Progenitor cell of endocrine pancreas (in vitro differentiated cells): ENCODE measurements at regions not wholly inside any gene's neighbourhood (a gene's known extent, or its start where the extent isn't known, plus 50 kb on each side); places are given as distances from the start of the nearest gene placed in this dataset.

Experiments
- DNase-seq: peaks from one replicate; pipeline ENCODE4 v3.0.0; 2021; ENCODE audit warnings: low spot score; ENCODE audit not compliant: unreplicated experiment
- H3K27ac Mint-ChIP-seq: 2 replicates; pipeline ENCODE4 v1.8.0; 2021; ENCODE audit warnings: mild to moderate bottlenecking, moderate library complexity, mixed read lengths
- H3K27me3 Mint-ChIP-seq: 2 replicates; pipeline ENCODE4 v1.8.0; 2021; ENCODE audit warnings: mixed read lengths
- H3K36me3 Mint-ChIP-seq: 2 replicates; pipeline ENCODE4 v1.8.0; 2022; ENCODE audit warnings: mixed read lengths; ENCODE audit not compliant: insufficient read depth
- H3K4me1 Mint-ChIP-seq: 2 replicates; pipeline ENCODE4 v1.8.0; 2021; ENCODE audit warnings: low read depth, mixed read lengths
- H3K4me3 Mint-ChIP-seq: 2 replicates; pipeline ENCODE4 v1.8.0; 2021; ENCODE audit warnings: low read depth, mild to moderate bottlenecking, moderate library complexity, mixed read lengths
- H3K9me3 Mint-ChIP-seq: 2 replicates; pipeline ENCODE4 v1.8.0; 2021; ENCODE audit warnings: low read depth, mixed read lengths
- TF ChIP-seq, protein P1 (sequence below): fragments of 200-600 bp; sonication (generic); IDR thresholded peaks from one replicate; pipeline ENCODE4 v1.5.0; 2021; ENCODE audit warnings: antibody characterized with exemption, mild to moderate bottlenecking; ENCODE audit not compliant: unreplicated experiment

DNA sequence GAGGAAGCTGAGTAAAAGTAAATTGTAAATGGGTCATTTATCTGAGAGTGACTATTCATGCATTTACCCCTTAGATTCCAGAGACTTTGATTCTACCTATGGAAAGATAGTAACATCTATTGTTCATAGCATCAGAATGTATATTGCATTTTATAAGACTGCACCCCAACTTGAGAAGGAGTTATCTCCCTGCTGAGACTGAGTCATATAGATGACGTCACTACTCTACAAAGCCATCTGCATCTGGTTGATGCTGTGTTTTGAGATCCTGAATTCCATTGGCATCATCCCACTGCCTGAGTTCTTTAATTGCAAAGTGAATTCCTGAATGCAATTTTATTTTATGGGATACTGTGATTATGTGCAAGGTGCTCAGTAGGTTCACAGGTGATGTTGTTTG lies 444.0 kb upstream of the SLC35B3 start:
- Mint-ChIP-seq H3K4me3 (no peak overlapping the region), H3K27me3 (no peaks in the 10 kb centered on the region), H3K4me1 (no peaks in the 10 kb centered on the region), H3K27ac (no peak overlapping the region), H3K9me3 (no peaks in the 10 kb centered on the region), H3K36me3 (no peaks in the 10 kb centered on the region)
- no peak for DNase-seq
- TF ChIP-seq, protein P1, sequence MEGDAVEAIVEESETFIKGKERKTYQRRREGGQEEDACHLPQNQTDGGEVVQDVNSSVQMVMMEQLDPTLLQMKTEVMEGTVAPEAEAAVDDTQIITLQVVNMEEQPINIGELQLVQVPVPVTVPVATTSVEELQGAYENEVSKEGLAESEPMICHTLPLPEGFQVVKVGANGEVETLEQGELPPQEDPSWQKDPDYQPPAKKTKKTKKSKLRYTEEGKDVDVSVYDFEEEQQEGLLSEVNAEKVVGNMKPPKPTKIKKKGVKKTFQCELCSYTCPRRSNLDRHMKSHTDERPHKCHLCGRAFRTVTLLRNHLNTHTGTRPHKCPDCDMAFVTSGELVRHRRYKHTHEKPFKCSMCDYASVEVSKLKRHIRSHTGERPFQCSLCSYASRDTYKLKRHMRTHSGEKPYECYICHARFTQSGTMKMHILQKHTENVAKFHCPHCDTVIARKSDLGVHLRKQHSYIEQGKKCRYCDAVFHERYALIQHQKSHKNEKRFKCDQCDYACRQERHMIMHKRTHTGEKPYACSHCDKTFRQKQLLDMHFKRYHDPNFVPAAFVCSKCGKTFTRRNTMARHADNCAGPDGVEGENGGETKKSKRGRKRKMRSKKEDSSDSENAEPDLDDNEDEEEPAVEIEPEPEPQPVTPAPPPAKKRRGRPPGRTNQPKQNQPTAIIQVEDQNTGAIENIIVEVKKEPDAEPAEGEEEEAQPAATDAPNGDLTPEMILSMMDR: no peak

DNA sequence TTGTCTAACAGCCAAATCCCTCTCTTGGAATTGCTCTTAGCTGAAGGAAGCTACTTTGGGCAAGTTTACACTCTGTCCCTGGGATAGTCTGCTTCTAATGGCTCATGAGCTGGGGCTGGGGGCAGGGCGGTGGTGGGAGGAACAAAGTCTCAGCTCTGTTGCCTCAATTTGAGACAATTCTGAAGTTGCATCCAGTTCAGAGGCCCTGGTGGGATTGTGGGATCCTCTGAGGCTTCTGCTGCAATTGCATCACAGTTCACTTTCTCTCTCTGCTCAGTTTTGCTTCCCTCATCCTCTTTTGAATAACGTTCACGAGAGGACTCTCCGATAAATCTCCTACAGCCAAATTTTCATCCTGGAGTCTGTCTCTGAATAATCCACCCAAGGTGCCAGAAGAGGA lies 440.6 kb upstream of the SLC35B3 start:
- TF ChIP-seq, protein P1: no peak
- no peak overlapping the region for H3K27ac Mint-ChIP-seq
- H3K4me1 Mint-ChIP-seq: no peaks in the 10 kb centered on the region
- no peaks in the 10 kb centered on the region for H3K9me3 Mint-ChIP-seq
- H3K36me3 Mint-ChIP-seq: no peaks in the 10 kb centered on the region
- no peaks in the 10 kb centered on the region for H3K27me3 Mint-ChIP-seq
- no peak for DNase-seq
- H3K4me3 Mint-ChIP-seq: no peak overlapping the region

DNA sequence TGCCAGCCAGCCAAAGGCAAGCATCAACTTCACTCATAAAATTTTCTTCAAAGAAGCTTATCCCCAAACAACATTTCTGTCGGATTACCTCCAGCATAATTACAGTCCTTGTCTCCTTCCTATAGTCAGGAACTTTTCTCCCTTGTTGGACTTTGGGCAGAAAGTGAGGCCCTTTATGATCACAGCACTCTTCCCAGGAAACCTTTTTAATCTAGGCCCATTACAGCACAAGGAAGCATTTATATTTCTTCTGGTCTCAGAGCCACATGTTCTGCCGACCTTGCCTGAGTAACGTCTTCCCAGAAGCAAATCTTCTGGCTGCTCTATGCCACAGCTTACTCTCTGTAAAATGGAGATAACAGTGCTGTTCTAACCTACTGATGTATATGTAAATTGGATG lies 437.2 kb upstream of the SLC35B3 start:
- no peak for DNase-seq
- Mint-ChIP-seq H3K4me3 (no peak overlapping the region), H3K4me1 (no peaks in the 10 kb centered on the region), H3K27me3 (no peaks in the 10 kb centered on the region), H3K9me3 (no peaks in the 10 kb centered on the region), H3K27ac (no peak overlapping the region), H3K36me3 (no peaks in the 10 kb centered on the region)
- TF ChIP-seq, protein P1: no peak

DNA sequence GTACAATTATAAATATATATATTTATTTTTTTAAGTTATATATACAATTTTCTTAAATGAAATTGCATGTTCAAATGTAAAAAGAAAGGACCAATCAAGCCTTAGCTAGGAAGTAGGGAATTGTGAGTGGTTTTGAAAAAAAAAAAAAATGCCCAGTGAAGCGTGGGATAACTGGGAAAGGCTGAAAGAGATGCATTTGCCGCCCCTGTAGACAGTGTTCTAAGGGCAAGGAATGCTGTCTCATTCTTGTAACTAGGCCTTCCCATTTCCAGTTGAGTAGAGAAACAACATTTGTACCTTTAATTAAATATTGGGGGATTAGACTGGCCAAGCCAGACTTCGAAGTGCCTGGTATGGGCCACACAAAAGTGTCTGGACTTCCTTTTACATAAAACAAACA lies 430.1 kb upstream of the SLC35B3 start:
- Mint-ChIP-seq H3K9me3 (no peaks in the 10 kb centered on the region), H3K4me1 (peaks cover 2% of the 10 kb centered on the region), H3K27ac (no peak overlapping the region), H3K27me3 (peaks cover 3% of the 10 kb centered on the region), H3K4me3 (no peak overlapping the region), H3K36me3 (no peaks in the 10 kb centered on the region)
- TF ChIP-seq, protein P1: no peak
- DNase-seq: no peak

DNA sequence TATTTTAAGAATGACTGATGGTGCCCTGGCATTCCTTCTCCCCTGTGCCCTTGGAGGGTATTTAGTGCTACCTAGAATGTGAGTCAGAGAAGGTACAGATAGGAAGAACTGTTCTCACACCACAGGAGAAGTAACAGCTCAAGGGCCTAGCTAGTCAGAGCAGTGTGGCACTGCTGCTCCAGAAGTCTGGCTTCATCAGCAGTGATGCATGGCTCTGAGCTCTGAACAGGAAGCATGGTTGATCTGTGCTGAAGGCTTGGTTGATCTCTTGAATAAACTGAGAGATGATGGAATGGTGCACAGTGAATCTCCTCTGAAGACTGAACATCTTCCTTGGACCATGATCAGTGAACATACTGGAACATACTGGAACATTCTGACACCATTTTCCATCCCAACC lies 425.3 kb upstream of the SLC35B3 start:
- Mint-ChIP-seq H3K4me3 (no peak overlapping the region), H3K27me3 (no peaks in the 10 kb centered on the region), H3K4me1 (peaks cover 2% of the 10 kb centered on the region), H3K36me3 (no peaks in the 10 kb centered on the region), H3K9me3 (no peaks in the 10 kb centered on the region), H3K27ac (no peak overlapping the region)
- TF ChIP-seq, protein P1: no peak
- DNase-seq: no peak
